IPS-18a (cell line): ENCODE measurements at regions not wholly inside any gene's neighbourhood (a gene's known extent, or its start where the extent isn't known, plus 50 kb on each side); places are given as distances from the start of the nearest gene placed in this dataset.
"Not testable (repeated sequence)": the region's sequence is repeated elsewhere in the genome, so short reads cannot be mapped to it uniquely, and the experiment has no call there.

ENCODE experiments used
- H3K27ac ChIP-seq: one replicate; pipeline ENCODE4 v1.5.1; 2013; ENCODE audit warnings: low read length
- H3K27me3 ChIP-seq: one replicate; pipeline ENCODE4 v1.6.1; 2013; ENCODE audit warnings: mild to moderate bottlenecking, low read length; ENCODE audit not compliant: control insufficient read depth, insufficient read depth
- H3K36me3 ChIP-seq: one replicate; pipeline ENCODE4 v1.6.1; 2013; ENCODE audit warnings: low read depth, low read length; ENCODE audit not compliant: control insufficient read depth
- H3K4me1 ChIP-seq: one replicate; pipeline ENCODE4 v1.6.1; 2013; ENCODE audit warnings: low read depth, low read length; ENCODE audit not compliant: control insufficient read depth
- H3K4me3 ChIP-seq: one replicate; pipeline ENCODE4 v1.5.1; 2013; ENCODE audit warnings: low read length
- H3K9ac ChIP-seq: one replicate; pipeline ENCODE4 v1.6.1; 2013; ENCODE audit warnings: mild to moderate bottlenecking, low read length, moderate library complexity
- H3K9me3 ChIP-seq: one replicate; pipeline ENCODE4 v1.6.1; 2013; ENCODE audit warnings: low read depth, low read length; ENCODE audit not compliant: control insufficient read depth

DNA sequence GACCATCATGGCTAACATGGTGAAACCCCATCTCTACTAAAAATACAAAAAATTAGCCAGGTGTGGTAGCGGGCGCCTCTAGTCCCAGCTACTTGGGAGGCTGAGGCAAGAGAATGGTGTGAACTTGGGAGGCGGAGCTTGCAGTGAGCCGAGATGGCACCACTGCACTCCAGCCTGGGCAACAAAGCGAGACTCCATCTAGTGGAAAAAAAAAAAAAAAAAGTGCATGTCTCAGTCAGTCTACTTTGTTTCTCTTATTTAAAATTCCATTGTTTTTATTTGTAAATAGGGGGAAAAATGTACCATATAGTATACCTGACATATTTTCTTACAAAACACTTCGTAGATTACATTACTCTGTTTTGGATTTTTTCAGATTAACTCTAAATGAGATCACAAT is 1471.4 kb downstream of the SUCLG1 start:
- not testable (repeated sequence) for H3K36me3 ChIP-seq, H3K27ac ChIP-seq, H3K27me3 ChIP-seq, H3K9ac ChIP-seq, H3K4me3 ChIP-seq, H3K4me1 ChIP-seq, H3K9me3 ChIP-seq

DNA sequence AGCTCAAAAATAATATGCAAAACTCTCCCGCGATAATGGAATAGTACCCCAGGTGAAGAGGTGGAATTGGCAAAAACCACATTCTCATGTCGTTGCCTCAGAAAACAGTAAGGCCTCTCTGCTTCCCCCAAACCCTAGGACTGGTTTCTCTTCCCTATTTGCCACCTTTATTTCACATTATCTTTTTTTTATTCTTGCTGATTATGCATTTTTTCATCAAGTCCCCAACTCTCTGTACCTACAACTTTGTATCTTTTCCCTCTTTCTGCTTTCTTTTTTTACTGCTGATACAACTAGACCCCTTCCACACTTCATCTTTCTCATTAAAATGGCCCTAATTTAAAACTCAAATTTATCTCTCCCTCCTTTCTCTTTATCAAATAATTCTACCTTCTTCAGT is 1472.2 kb downstream of the SUCLG1 start:
- Histone ChIP-seq H3K9ac (no peak overlapping the region), H3K4me3 (no peak overlapping the region), H3K27ac (no peak overlapping the region), H3K4me1 (no peaks in the 10 kb centered on the region), H3K36me3 (no peaks in the 10 kb centered on the region), H3K9me3 (peaks cover under 1% of the 10 kb centered on the region), H3K27me3 (no peaks in the 10 kb centered on the region)

DNA sequence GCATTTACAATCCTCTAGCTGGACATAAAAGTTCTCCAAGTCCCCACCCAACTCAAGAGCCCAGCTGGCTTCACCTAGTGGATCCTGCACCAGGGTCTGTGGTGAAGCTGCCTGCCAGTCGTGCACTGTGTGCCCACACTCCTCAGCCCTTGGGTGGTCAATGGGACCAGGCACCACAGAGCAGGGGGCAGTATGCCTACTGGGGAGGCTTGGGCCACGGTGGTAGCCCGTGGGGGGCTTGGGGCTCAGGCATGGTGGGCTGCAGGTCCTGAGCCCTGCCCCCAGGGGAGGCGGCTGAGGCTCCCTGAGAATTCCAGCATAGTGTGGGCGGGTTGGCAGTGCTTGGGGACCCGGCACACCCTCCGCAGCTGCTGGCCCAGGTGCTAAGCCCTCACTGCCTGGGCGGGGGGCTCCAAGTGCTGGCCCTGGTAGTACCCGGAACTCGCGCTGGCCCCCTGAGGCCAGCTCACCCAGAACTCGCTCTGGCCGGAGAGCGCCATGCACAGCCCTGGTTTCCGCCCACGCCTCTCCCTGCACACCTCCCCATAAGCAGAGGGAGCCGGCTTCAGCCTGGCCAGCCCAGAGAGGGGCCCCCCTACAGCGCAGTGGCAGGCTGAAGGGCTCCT is 1473.4 kb downstream of the SUCLG1 start:
- Histone ChIP-seq H3K9me3 (peaks cover 7% of the 10 kb centered on the region), H3K27me3 (no peaks in the 10 kb centered on the region), H3K4me1 (no peaks in the 10 kb centered on the region), H3K27ac (no peak overlapping the region), H3K4me3 (no peak overlapping the region), H3K36me3 (no peaks in the 10 kb centered on the region), H3K9ac (no peak overlapping the region)

DNA sequence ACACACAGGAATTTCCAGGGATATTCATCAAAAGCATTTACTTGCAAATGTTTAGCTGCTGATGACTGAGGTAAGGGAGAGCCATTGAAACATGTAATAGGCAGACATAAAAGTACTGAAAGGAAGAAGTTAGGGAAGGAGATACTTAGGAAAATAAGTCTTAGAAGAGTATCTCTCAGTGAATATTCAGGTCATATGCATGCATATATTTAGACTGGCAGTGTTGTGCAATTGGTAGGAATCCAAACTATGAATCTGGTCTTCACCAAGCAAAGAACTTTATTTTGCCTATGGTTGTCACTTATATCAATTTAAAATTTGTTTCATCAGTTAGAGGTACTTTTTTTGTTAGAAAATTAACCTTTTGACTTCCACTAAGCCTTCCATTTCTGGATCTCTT is 1490.7 kb downstream of the SUCLG1 start:
- Histone ChIP-seq H3K27ac (no peak overlapping the region), H3K4me3 (no peak overlapping the region), H3K27me3 (no peaks in the 10 kb centered on the region), H3K4me1 (no peaks in the 10 kb centered on the region), H3K9ac (no peak overlapping the region), H3K36me3 (no peaks in the 10 kb centered on the region), H3K9me3 (peaks cover 7% of the 10 kb centered on the region)

DNA sequence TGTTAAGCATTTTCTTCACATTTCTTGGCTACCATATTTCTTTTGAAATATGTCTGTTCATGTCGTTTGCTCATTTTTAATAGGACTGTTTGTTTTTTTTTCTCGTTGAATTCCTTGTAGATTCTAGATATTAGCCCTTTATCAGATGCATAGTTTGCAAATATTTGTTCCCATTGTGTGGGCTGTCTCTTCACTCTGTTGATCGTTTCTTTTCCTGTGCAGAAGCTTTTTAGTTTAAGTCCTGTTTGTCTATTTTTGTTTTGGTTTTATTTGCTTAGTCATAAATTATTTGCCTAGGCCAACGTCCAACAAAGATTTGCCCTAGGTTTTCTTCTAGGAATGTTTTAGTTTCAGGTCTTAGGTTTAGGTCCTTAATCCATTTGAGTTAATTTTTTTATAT is 1494.7 kb downstream of the SUCLG1 start:
- Histone ChIP-seq H3K9ac (no peak overlapping the region), H3K4me1 (no peaks in the 10 kb centered on the region), H3K27me3 (no peaks in the 10 kb centered on the region), H3K36me3 (no peaks in the 10 kb centered on the region), H3K9me3 (peaks cover 7% of the 10 kb centered on the region), H3K27ac (no peak overlapping the region), H3K4me3 (no peak overlapping the region)

DNA sequence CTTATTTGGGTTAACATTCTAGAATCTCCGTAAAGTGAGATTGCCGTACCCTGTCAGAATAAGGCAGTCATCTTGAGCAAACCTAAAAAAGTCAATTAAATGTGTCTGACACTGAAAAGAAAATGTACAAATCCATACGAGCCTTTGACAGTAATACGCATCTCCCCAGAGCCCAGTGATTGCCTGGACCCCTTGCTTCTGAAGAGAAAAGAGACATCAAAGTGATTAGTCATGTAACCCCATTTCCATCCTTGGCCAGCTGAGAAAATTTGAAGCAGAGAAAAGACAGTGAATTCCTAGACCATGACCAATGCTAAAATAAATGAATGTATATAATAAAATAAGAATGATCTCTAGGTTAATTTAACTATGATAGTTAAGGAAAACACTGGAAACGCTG is 1499.4 kb downstream of the SUCLG1 start:
- Histone ChIP-seq H3K9ac (no peak overlapping the region), H3K36me3 (no peaks in the 10 kb centered on the region), H3K27me3 (no peaks in the 10 kb centered on the region), H3K4me3 (no peak overlapping the region), H3K9me3 (peaks cover 7% of the 10 kb centered on the region), H3K27ac (no peak overlapping the region), H3K4me1 (peaks cover 7% of the 10 kb centered on the region)

DNA sequence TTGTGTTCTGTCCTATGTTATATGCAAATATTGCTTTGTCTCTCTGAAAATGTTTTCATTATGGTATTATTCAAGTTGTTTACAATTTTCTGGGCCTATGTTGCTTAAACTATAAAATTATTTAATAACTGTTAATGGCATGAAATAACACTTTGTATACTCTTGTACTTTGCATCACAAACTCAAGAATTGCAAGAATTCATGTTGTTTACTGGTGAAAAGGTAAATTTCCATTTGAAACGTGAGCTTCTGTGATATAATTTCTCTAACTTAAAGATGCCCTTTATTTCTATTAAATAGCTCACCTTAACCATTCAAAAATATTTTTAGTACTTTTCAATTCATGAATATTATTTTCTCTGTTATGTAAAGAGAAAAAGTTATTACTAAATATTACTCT is 1504.2 kb downstream of the SUCLG1 start:
- H3K9me3 ChIP-seq, result no peaks in the 10 kb centered on the region
- H3K36me3 ChIP-seq, result no peaks in the 10 kb centered on the region
- no peak overlapping the region for H3K4me3 ChIP-seq
- H3K4me1 ChIP-seq, result peaks cover 14% of the 10 kb centered on the region
- H3K9ac ChIP-seq, result no peak overlapping the region
- no peaks in the 10 kb centered on the region for H3K27me3 ChIP-seq
- H3K27ac ChIP-seq, result no peak overlapping the region

DNA sequence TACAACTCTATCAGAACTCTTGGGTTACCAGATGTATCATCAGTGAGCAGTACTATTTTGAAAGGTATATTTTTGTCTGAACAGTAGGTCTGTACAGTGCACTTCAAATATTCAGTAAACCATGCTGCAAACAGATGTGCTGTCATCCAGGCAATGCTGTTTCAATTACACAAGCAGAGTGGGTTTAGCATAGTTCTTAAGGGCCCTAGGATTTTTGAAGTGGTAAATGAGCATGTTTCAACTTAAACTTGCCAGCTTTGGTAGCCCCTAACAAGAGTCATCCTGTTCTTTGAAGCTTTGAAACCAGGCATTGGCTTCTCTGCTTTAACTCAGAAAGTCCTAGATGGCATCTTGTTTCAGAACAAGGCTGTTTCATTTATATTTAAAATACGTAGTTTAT is 1519.9 kb downstream of the SUCLG1 start:
- Histone ChIP-seq H3K9ac (no peak overlapping the region), H3K4me3 (no peak overlapping the region), H3K9me3 (no peaks in the 10 kb centered on the region), H3K27ac (no peak overlapping the region), H3K4me1 (no peaks in the 10 kb centered on the region), H3K36me3 (no peaks in the 10 kb centered on the region), H3K27me3 (no peaks in the 10 kb centered on the region)

DNA sequence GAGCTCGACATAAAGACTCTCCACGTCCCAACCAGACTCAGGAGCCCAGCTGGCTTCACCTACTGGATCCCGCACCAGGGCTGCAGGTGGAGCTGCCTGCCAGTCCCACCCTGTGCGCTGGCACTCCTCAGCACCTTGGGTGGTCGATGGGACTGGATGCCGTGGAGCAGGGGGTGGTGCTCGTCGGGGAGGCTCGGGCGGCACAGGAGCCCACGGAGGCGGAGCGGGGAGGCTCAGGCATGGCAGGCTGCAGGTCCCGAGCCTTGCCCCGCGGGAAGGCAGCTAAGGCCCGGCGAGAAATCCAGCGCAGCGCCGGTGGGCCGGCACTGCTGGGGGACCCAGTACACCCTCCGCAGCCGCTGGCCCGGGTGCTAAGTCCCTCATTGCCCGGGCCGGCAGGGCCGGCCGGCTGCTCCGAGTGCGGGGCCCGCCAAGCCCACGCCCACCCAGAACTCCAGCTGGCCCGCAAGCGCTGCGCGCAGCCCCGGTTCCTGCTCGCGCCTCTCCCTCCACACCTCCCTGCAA is 1520.7 kb downstream of the SUCLG1 start:
- H3K27me3 ChIP-seq, H3K4me3 ChIP-seq, H3K9ac ChIP-seq, H3K27ac ChIP-seq, H3K36me3 ChIP-seq, H3K4me1 ChIP-seq, H3K9me3 ChIP-seq: not testable (repeated sequence)

DNA sequence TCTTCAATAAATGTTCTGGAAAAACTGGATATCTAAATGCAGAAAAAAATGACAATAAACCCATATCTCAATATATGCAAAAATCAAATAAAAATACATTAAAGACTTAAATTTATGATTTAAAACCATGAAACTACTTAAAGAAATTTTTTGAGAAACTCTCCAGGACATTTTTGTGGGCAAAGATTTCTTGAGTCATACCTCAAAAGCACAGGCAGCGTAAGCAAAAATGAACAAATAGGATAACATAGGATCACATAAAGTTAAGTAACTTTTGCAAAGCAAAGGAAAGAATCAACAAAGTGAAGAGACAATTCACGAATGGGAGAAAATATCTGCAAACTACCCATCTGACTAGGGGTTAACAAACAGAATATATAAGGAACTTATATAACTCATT is 1545.5 kb downstream of the SUCLG1 start:
- H3K36me3 ChIP-seq, result no peaks in the 10 kb centered on the region
- H3K27ac ChIP-seq, result no peak overlapping the region
- no peak overlapping the region for H3K4me3 ChIP-seq
- H3K9ac ChIP-seq, result no peak overlapping the region
- peaks cover 3% of the 10 kb centered on the region for H3K9me3 ChIP-seq
- H3K4me1 ChIP-seq, result no peaks in the 10 kb centered on the region
- no peaks in the 10 kb centered on the region for H3K27me3 ChIP-seq

DNA sequence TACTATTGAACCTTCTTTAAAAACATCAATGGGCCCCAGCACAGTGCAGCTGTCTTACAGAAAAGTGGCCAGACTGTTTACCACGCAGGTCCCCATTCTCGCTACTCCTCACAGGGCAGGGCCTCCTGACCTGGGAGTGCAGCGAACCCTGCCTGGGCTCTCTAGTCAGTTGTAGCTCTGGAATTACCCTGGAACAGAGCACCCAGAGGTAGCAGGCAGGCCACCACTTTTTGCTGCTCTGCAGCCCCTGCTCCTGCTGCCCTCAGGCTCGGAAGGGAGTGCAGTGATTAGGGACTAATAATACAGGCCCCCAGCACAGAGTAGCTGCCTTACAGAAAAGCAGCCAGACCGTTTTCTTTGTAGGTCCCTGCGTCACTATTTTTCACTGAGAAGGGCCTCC is 1563.0 kb downstream of the SUCLG1 start:
- Histone ChIP-seq H3K4me1 (no peaks in the 10 kb centered on the region), H3K36me3 (no peaks in the 10 kb centered on the region), H3K27me3 (no peaks in the 10 kb centered on the region), H3K27ac (no peak overlapping the region), H3K9ac (no peak overlapping the region), H3K4me3 (no peak overlapping the region), H3K9me3 (no peaks in the 10 kb centered on the region)

DNA sequence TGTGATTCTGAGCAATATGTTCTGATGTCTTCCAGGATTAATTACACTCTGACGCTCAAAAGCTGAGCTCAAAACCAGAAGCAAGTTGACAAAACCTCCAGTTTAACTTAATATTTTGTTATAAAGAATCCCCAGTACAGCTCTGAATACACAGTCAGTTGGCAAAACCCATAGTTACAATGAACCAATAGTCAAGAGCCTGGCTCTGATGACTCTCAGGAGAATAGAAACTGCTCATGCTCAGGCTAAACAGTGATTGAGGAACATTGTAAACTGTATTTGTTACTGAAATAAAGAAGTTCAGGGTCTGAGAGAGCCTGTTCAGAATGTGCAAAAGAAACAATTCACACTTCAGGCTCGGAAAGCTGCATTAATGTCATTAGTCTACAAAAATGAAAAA is 1565.9 kb downstream of the SUCLG1 start:
- H3K9me3 ChIP-seq, result no peaks in the 10 kb centered on the region
- H3K9ac ChIP-seq, result no peak overlapping the region
- H3K36me3 ChIP-seq, result no peaks in the 10 kb centered on the region
- no peaks in the 10 kb centered on the region for H3K27me3 ChIP-seq
- no peak overlapping the region for H3K4me3 ChIP-seq
- no peaks in the 10 kb centered on the region for H3K4me1 ChIP-seq
- H3K27ac ChIP-seq, result no peak overlapping the region
